ENCODE measurements at regions not wholly inside any gene's neighbourhood (a gene's known extent, or its start where the extent isn't known, plus 50 kb on each side); places are given as distances from the start of the nearest gene placed in this dataset.

- no peak overlapping the region for H3K56ac ChIP-seq (replicated peaks; ENCODE audit: insufficient read length, low read depth, low read length)
- H2BK5ac ChIP-seq (ENCODE audit: low read depth, low read length): no peak overlapping the region
- H3K27me3 ChIP-seq (replicated peaks in 1 of 4; ENCODE audit: control insufficient read depth in 3 of 4, extremely low read depth in 1 of 4, insufficient read depth in 3 of 4, low read length in 3 of 4): no peaks in the 10 kb centered on the region
- no peak for FAIRE-seq
- peaks cover 0 to 5% (median 0%) of the 10 kb centered on the region in 4 experiments; a peak in 1 of 8 replicates for H3K36me3 ChIP-seq (ENCODE audit: control insufficient read depth in 2 of 4, insufficient read depth in 4 of 4, low read length in 3 of 4)
- no peak overlapping the region for H3K14ac ChIP-seq (ENCODE audit: insufficient read length)
- no peak overlapping the region for H4K91ac ChIP-seq (replicated peaks; ENCODE audit: insufficient read length, low read length)
- no peak overlapping the region for H2BK12ac ChIP-seq (ENCODE audit: low read depth, low read length)
- H3K23ac ChIP-seq (ENCODE audit: insufficient read length): no peak overlapping the region
- H3K23me2 ChIP-seq (ENCODE audit: low read depth, low read length): no peaks in the 10 kb centered on the region
- no peaks in the 10 kb centered on the region for H3K79me1 ChIP-seq (ENCODE audit: low read depth, low read length)
- no peak overlapping the region for H2BK120ac ChIP-seq (replicated peaks; ENCODE audit: low read depth, low read length)
- H3K27ac ChIP-seq (ENCODE audit: low read depth, low read length): no peak overlapping the region
- no peaks in the 10 kb centered on the region for H4K20me1 ChIP-seq (replicated peaks in 1 of 2; ENCODE audit: control insufficient read depth in 1 of 2, insufficient read depth in 2 of 2, low read length in 2 of 2)
- no peak overlapping the region for H2BK20ac ChIP-seq (ENCODE audit: low read length)
- no peak overlapping the region for H2AFZ ChIP-seq (ENCODE audit: low read length)
- H3K9me3 ChIP-seq (ENCODE audit: insufficient read depth in 2 of 2, low read depth in 1 of 2, low read length in 1 of 2): peaks cover 4 to 10% of the 10 kb centered on the region in 2 experiments; a peak in 3 of 4 replicates
- TF ChIP-seq POLR2AphosphoS5 (IDR thresholded peaks at IDR 0.05; ENCODE audit: low read depth, low read length): no peak
- no peak for TF ChIP-seq HDAC2 (IDR thresholded peaks at IDR 0.05; ENCODE audit: borderline replicate concordance in 1 of 2, low read depth in 2 of 2, low read length in 2 of 2)
- no peak for TF ChIP-seq GTF2F1 (IDR thresholded peaks at IDR 0.05; ENCODE audit: borderline replicate concordance, low read depth, low read length)
- no peak for TF ChIP-seq POU5F1 (IDR thresholded peaks at IDR 0.05; ENCODE audit: low read depth, low read length)
- H2AK5ac ChIP-seq (ENCODE audit: low read depth, low read length): no peak overlapping the region
- no peak overlapping the region for H3K4ac ChIP-seq (replicated peaks; ENCODE audit: insufficient read length, low read depth, low read length)
- no peak overlapping the region for H3K4me2 ChIP-seq (ENCODE audit: insufficient read depth in 1 of 2, low read depth in 2 of 2, low read length in 2 of 2)
- H3K79me2 ChIP-seq (ENCODE audit: control insufficient read depth in 1 of 2, insufficient read depth in 2 of 2, low read length in 2 of 2): no peaks in the 10 kb centered on the region
- POLR2A ChIA-PET (ENCODE audit: partially characterized antibody): no interaction called here
- H3K9ac ChIP-seq (replicated peaks in 1 of 4; ENCODE audit: extremely low read depth in 1 of 4, low read depth in 3 of 4, low read length in 3 of 4): no peak overlapping the region
- no peak overlapping the region for H2BK15ac ChIP-seq (ENCODE audit: low read length)
- H4K8ac ChIP-seq (ENCODE audit: extremely low read depth, insufficient read depth, low read length): no peak overlapping the region
- no peak overlapping the region for H3K4me3 ChIP-seq (ENCODE audit: extremely low read depth in 1 of 4, insufficient read depth in 2 of 4, low read depth in 3 of 4, low read length in 4 of 4)
- no peak overlapping the region for H4K5ac ChIP-seq (ENCODE audit: insufficient read length, low read depth, low read length)
- no peak overlapping the region for H3K18ac ChIP-seq (ENCODE audit: extremely low read depth, low read length)
- DNase-seq (ENCODE audit: low read depth in 1 of 2, low spot score in 2 of 2): no peak
- CTCF ChIA-PET (ENCODE audit: partially characterized antibody): no interaction called here
- H3K4me1 ChIP-seq (replicated peaks in 1 of 4; ENCODE audit: control insufficient read depth in 3 of 4, insufficient read depth in 4 of 4, low read length in 3 of 4): no peaks in the 10 kb centered on the region
These were observed 481.1 kb downstream of the ZNF385D start for GRCh38 chr3:21269882-21270281.
